Body of pancreas (tissue), 4 donors: ENCODE measurements at regions not wholly inside any gene's neighbourhood (a gene's known extent, or its start where the extent isn't known, plus 50 kb on each side); places are given as distances from the start of the nearest gene placed in this dataset.

Source experiments
- CTCF ChIP-seq, 7 experiments: fragments of 450-650 bp in 4 of 7; fragments of 200-600 bp in 3 of 7; sonication (generic) in 3 of 7; IDR thresholded peaks; one replicate each; pipeline ENCODE4 v1.5.1; 2016 to 2019; ENCODE audit warnings: antibody characterized with exemption in 7 of 7
- POLR2A ChIP-seq, 3 donors: fragments of 450-650 bp; IDR thresholded peaks; one replicate each; pipeline ENCODE4 v1.6.1; 2016; ENCODE audit warnings: antibody characterized with exemption in 3 of 3, mild to moderate bottlenecking in 2 of 3

- TF ChIP-seq CTCF (IDR thresholded peaks at IDR 0.05) = no peak
- no peak for TF ChIP-seq POLR2A (IDR thresholded peaks at IDR 0.05)
Measured at GRCh38 chr1:101392552-101392951, 155.7 kb downstream of the S1PR1 start.
